Medulla oblongata (tissue), 1 donor: ENCODE measurements at regions not wholly inside any gene's neighbourhood (a gene's known extent, or its start where the extent isn't known, plus 50 kb on each side); places are given as distances from the start of the nearest gene placed in this dataset.

Source experiments
- DNase-seq: peaks from one replicate; pipeline ENCODE4 v3.0.0-alpha.2; 2015; ENCODE audit errors: extremely low spot score

DNA sequence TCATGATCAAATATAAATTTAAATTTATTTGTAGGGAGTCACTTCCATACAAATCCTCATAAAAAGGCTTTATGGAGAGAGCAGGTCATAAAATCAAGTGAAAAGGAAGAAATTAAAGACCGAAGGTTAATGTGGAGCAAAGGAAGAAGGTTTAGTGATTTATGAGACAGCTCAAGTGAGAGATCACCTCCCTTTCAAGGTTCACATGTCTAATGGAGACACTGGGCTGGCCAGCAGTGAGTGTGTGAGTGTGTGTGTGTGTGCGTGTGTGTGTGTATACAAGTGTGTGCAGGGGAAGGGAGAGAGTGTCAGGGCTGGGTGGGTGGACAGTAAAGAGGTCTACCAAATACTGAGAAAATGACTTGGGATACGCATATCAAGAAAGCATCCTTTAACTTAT lies 251.2 kb downstream of the FAT3 start:
- no peak for DNase-seq

DNA sequence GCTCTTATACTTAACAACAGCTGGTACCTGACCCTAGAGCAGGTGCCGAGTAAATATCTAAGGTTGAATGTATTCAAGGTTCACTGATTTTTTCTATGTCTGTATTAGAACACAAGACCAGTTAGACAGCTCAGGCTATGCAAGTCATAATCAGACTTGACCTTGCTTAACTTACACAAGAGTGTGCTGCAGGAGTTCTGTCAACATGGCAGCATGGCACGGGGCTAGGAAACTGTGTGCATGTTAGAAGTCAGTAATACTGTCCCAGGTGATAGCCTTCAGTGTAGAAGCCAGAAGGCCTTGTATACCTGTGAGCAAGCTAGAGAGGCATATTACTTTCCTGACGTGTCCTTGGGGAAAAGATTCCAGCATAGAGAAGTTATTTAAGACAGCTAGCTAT lies 253.1 kb downstream of the FAT3 start:
- DNase-seq: no peak

DNA sequence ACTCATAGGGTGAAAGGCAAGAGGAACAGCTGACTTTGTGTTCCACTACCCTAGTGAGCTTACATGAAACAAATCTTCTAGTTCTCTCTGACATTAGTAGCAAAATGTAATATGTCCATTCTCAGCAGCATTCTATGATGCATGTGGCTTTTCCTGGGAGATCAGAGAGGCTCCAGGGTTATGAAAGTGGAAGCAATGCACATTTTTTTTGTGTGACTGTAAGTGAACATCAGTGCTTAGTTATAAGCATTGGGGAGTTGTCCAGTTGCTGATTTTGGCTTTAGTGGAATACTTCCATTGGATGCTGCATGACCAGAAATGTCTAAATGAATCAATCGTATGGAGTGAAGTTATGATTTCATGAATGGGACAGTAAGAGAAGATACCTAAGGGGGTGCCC lies 255.9 kb downstream of the FAT3 start:
- no peak for DNase-seq

DNA sequence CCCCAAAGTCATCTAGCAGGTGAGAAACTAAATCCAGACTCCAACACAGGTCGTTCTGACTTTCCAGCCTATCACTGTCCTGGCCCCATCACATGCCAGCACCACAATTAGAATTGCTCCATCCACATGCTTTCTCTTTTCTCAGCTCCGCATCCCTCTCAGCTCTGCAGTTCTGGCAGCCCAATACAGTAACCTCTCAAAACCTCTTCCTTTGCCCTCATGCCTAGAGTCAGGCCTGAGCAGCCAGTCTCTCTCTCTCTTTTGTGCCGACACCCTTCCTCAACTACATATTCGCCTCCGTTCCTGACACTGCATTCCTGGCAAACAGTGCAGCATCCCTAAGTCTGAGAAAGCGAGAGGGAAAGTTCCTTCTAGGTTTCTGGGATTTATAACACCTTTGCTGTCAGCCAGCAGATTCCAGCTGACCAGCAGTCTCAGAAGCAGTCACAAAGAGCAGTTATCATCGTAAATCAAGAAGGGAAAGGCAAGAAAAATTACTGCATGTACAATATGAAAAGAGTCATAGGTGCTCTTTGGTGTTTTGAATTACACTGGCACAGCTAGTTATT lies 258.0 kb downstream of the FAT3 start:
- DNase-seq: no peak

DNA sequence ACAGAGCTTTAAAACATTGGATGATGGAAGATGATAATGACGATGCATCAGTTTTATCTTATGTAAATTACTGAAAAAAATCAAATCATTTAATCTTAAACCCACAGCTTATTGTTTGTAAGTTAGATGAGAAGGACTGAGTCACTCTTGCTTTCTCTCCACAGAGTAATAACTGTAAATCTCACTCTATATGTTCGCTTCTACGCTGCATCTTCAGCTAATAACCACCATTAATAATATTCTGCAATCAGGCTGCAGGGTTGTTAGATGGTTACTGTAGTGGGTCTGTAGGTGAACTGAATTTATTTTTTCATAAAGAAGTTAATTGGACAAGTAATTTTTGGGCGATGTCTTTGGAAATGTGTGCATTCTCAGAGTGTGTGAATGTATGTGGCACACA lies 260.0 kb downstream of the FAT3 start:
- DNase-seq: no peak

DNA sequence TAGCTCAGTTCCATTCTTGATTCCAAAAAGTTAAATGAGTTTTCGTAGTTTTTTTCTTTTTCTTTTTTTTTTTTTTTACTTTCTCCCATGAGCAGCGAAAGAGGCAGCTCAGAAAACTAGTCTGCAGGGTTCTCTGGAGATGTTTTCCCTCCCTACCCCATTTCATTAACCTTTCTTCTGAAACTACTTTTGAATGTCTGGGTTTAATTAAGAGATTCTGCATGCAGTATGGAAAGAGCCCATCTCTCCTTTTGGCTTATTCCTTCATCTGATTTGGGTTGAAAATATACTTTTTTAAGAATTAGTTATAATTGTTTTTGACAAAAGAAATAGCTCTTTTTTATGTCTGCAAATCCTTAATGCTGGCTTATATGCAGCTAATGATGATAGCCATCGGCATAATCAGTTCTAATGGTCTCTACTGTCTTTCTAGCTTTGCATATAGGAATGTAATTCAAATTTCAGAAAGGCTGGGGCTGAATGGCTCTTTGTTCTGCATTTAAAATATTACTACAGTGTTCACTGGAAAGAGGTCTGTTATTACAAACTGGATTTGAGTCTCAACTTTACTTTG lies 265.3 kb downstream of the FAT3 start:
- no peak for DNase-seq

DNA sequence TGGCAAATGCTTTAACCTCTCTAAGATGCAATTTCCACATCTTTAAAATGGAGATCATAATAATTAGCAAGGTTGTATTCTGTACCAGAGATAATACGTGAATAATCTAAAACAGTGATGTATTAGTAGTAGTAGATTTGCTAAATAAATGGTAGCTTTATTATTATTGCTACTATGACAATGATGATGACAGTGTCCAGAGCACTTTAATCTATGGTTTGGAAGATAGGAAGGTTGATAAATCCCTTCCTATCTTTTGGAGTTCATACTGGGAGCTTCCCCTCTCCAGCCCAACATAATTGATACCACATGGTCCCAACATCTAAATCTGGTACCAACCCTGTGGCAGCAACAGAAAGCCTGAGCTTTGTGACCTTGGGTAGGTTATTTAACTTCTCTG lies 267.8 kb downstream of the FAT3 start:
- DNase-seq: no peak

DNA sequence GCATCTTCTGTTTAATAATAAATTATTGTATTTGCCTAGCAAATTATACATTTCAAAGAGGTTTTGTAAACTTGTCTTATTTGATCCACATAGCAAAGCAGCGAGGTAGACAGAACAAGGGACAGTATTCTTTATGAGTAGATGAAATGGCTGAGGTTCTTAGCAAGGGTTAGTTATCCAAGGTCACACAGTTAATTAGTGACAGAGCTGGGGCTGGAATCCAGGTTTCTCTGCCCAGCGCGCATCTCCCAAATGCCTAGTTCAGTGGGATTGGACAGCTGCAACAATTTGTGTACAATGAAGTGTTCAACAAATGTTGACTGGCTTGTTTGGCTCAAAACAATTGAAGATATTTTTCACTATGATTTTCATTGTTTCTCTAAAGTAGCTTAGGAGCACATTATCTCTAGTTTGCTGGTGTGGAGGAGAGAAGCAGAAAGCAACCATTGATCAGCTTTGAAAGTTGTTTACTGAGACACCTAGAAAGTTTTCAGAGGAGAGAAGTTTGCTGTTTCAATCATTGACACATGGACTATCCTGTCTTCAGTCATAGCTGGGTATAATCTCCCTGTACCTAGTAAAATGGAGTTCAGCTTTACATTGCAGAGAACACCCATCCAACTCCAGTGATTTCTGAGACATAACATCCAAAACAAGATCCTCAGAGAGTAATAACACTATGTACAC lies 270.6 kb downstream of the FAT3 start:
- no peak for DNase-seq

DNA sequence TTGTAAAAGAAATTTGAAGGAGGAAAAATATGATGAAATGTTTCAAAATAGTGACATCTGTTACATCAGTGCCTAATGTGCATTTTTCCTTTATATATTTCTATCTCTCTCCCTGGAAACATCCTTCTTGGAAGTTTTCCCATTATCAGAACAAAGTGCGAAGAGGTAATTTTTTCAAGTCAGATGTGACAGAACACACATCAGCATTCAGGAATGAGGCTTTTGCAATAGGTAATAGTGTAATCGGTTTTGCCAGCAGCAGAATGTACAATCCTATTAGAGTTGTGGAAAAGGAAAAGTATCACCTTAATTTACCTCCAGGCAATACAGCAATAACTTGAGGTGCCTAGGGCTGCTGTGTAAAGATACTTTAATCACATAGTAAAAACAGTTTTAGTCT lies 275.8 kb downstream of the FAT3 start:
- DNase-seq: no peak

DNA sequence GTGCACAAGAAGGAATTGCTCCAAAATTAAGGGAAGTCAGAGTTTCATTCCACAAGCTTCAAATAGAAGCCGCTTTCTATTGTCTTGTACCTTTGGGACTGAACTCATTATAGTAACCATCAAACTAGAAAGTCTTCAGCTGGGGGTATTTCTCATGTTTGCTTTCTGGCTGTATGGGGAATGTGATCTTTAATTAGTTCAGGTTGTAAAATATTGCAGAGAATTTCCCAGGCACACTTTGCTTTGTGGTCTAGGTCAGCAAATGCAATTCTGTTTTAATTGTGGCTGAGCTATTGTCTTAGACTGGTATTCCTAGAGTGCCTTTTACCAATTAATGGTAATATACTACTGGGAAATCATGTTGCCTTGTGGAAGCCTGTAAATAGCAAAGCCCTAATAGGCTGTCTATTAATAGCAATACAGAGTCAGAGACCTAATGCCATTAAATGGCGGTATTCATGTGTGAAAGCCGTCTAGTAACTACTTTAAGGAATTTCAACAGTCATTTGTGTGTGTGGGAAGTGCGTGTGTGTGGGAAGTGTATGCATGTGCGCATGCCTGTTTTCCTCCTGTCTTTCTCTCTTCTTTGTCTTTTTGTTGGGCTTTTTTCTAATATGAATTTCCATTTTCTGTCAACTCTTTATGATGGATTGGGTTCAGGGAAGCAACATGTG lies 276.6 kb downstream of the FAT3 start:
- no peak for DNase-seq

DNA sequence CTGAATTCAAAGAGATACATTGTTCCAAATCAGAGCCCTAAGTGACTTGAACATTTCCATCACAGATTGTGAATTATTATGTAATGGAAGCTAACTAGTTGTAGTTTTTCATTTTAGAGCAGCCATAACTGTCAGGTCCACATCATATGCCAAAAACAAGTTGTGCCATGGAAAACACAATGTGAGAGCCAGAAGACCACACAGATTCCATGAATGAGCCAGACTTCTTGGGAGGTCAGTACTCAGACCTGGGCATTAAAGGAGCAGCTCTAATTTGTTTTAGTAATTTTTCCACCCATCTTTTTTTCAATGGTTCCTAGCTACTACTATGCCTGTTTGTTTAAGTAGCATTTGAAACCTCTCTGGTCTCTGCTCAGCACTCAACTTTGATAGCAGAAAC lies 279.4 kb downstream of the FAT3 start:
- DNase-seq: no peak

DNA sequence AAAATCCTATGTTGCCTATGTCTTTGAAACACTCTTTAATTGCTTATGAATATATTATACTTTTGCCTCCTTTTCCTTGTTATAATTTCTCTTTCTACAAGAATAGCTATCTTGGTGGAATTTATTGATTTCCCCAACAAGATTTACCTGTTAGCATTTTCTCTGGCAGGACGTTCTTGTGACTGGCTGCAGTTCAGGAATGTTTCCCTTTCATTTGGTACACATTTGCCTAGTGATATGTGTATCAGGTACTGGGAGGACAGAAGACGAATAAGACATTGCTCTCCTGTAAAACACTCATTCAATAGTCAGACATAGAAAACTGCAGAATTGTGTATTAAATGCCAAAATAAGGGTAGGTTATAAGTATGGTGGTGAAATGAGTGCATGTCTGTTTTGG lies 279.9 kb downstream of the FAT3 start:
- DNase-seq: no peak

DNA sequence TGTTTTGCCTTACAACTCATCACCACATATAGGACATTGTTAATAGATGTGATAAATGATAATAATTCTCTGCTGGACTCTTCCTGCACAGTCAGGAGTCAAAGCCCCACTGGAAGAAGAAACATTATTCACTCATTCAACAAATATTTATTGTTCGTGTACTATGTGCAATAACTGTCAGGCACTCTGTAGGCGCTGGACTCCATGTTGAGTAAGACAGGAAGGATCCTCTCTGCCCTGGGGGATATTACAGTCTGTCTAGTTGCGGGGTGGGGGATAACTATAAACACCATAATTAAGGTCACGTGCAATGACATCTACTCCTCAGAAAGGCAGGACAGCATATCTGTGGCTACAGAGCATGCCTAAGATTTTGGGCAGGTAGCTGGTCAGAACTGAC lies 281.1 kb downstream of the FAT3 start:
- no peak for DNase-seq

DNA sequence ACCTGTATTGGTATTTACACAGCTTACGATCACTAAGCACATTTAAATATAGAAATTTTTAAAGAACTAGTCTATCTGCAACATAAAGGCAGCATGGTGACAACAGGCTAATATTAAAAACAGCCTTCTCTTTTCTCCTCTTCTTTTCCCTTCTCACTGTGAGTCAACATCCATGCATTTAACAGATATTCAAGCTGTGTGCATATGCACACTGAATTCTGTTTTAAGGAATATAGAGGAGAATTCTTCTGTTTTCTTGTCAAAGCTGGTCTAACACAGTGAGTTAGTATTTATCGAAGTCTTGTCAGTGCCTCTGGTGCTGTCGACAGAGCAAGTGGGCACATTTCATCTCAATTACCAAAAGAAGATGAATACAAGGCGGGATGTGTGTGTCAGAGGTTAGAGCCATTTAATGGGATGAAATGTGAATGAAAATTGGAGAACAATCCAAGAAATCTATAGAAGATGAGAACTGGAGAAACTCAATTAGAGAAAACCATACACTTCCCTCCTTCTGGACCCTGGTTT lies 282.3 kb downstream of the FAT3 start:
- no peak for DNase-seq

DNA sequence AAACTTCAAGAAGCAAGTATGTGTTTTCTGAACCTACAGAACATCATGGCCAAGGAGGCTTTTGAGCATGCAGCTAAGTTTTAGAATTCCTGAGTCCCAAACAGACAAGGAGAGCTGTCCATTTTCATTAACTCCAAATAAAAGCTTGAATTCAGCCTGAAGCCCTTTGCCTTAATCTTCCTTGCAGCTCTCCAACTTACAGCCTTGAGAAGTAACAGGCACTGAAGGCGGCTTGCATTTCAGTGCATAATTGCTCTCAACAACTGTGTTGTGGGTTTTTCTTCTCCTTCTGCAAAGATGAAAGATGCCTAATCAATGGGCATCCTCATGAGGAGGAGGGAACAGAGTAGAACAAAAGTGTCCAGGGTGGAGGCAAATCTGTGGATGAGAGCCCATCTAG lies 286.0 kb downstream of the FAT3 start:
- DNase-seq: no peak

DNA sequence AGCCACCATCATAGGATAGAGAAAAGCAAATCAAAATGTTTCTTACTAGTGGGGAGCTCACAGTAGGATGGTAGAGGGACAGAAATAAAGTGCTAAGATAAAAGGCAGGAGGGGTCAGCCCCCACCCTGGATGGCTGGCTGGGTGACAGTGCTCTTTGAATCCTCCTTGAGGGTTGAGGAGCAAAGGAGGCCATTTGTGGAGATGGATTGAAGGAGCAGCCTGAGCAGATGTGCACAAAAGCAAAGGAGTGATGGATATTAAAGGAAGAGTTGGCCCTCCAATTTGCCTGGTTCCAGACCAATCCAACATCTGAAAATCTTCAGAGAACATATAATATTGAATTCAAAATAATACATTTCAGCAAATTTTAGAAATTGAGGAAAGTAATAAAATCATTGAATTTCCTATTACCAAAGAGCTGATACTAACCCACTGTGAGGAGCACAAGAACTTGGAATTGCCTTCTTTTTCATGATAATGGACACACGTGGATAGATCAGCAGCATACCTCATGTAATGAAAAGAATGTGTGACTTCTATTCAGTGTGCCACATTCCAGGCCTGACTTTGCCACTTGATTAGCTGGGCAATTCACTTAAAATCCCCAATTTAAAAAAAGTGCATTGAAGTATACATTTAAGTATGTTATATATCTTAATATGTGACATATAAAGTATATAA lies 287.0 kb downstream of the FAT3 start:
- no peak for DNase-seq

DNA sequence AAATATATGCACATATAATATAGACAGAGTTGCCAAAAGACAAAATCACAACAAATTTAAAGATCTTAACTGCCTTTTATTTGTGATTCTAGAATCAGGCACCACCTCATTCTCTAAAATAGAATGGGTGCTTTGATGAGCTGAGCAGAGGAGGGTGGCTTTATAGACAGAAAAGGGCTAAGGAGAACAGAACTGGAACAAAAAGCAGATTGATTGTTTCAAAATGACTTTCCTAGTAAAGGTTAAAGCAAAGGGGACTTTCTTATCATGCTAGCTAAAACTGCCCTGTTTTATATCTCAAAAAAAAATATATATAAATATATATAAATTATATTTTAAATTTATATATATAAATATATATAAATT lies 287.6 kb downstream of the FAT3 start:
- no peak for DNase-seq

DNA sequence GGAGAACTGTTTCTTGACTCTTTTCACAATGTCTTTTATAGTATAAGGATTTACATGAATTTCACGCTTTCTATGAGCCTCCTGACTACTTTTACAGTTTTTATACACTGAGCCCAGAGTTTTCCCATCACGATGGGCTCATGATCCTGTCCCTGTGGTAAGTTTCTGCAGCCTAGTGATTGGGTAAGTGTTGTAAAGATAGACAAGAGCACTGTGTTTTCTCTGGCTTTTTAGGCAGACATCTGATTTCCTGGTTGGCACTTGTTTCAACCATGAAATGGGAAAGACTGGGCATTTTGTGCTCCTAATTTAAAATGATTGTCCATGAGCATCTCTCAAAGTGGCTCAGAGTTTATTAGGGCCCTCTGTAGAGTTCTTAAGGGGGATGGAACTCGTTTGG lies 299.0 kb downstream of the FAT3 start:
- DNase-seq: no peak

DNA sequence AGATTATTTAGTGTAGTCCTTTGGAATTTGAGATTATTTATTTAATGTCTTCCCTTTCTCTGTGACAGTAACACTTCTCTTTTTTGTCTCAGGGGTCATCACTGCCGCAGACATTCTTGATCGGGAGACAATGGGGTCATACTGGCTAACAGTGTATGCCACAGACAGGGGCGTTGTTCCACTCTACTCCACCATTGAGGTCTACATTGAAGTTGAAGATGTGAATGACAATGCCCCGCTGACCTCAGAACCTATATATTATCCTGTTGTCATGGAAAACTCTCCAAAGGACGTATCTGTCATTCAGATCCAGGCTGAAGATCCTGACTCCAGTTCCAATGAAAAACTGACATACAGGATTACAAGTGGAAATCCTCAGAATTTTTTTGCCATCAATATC lies 299.9 kb downstream of the FAT3 start:
- no peak for DNase-seq

DNA sequence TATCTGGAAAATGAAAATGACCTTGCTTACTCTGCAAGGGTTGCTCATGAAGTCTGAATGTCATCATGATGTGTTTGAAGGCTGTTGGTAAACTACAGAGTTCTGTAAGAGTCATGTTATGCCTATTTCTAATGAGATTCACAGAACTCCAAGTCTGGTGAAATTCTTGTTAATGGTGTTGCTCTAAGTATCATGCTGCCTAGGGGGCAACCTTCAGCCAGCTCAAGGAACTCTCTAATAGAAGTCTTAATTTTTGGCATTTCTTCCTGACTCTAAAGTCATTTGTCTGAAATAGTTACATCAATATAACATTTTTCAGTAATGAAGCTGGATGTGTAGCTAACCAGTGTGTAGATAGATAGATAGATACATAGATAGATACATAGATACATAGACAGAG lies 302.8 kb downstream of the FAT3 start:
- DNase-seq: no peak

DNA sequence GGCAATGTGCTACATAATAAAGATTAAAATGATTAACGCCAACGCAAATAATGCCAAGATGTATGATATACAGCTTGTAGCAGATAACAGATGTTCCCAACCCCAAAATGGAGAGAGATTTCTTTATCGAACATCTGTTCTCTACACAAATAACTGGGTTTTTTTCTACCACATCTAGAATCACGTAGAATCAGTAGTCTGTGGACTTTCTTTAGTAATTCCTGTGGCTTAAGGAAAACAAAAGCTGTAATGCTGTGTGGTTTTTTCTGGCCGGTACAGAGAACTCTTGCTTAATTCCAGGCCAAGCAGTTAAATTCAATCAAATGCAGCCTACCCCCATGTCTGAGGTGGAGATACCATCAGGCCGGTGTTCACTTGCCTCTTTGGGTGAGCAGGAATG lies 303.4 kb downstream of the FAT3 start:
- no peak for DNase-seq

DNA sequence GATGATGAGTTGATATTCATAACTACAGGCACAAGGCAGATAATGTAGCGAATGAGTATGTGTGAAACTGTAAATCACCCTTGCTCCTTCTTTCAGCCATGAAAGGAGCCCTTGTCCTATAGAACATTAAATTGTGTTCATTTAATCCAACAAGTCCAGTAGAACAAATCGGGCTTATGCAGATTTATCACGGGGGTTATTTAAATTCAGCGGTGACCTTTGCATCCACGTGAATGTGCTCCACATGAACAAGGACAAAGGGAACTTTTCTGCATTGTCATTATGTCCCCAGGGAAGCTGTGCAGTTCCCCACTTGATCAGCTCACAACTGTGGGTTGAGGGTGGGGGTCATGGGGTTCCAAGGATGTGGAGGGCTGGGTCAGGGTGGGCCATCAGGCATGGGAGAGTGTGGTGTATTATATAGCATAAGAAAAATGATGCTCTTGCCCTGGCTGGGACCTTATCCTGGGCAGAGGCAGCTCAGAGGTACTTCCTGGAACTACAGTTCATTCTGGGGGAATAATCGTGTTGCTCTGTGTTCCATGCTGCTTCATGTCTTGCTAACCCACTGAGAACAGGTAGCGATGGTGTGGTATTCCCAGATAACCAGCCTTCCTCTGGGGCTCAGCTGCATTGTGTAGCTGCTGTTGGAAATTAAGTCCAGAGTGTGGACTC lies 306.6 kb downstream of the FAT3 start:
- DNase-seq: no peak
